Stimulated activated naive CD8-positive, alpha-beta T cell treated with anti-CD3 and anti-CD28 coated beads, Interleukin-15, Interleukin-2, amounts not matched to agents 100 ng/mL and 50 ng/mL, for 24 hours (primary cell): ENCODE measurements at regions not wholly inside any gene's neighbourhood (a gene's known extent, or its start where the extent isn't known, plus 50 kb on each side); places are given as distances from the start of the nearest gene placed in this dataset.
"Not testable (repeated sequence)": the region's sequence is repeated elsewhere in the genome, so short reads cannot be mapped to it uniquely, and the experiment has no call there.

Experiments
- H3K27ac Mint-ChIP-seq: one replicate; pipeline ENCODE4 v1.8.0; 2021; ENCODE audit warnings: mild to moderate bottlenecking, mixed read lengths
- H3K27me3 Mint-ChIP-seq: one replicate; pipeline ENCODE4 v1.8.0; 2021; ENCODE audit warnings: mixed read lengths
- H3K36me3 Mint-ChIP-seq: one replicate; pipeline ENCODE4 v1.8.0; 2021; ENCODE audit warnings: low read depth, mixed read lengths
- H3K4me1 Mint-ChIP-seq: one replicate; pipeline ENCODE4 v1.8.0; 2021; ENCODE audit warnings: low read depth, mixed read lengths
- H3K4me3 Mint-ChIP-seq: one replicate; pipeline ENCODE4 v1.8.0; 2021; ENCODE audit warnings: mild to moderate bottlenecking, mixed read lengths
- H3K9me3 Mint-ChIP-seq: one replicate; pipeline ENCODE4 v1.8.0; 2021; ENCODE audit warnings: mixed read lengths

DNA sequence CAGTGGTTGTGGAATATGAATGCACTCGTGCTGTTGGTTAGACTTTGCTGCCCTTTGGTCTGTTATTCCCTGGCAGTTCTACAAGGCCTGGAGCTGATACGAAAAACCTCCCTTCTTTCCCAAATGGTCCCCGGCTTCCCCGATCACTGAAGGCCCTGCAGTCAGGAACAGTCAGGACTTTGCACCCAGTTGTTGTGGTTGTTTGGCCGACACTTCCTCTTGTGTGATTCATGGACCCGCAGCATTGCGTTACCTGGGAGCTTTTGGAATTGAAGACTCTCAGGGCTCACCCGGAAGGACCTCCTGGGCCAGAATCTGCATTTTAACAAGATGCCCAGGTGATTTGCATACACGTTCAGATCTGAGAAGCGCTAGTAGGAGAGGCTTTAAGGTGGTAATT is 106.8 kb upstream of the ZNF195 start:
- H3K36me3 Mint-ChIP-seq, H3K27ac Mint-ChIP-seq, H3K4me1 Mint-ChIP-seq, H3K9me3 Mint-ChIP-seq, H3K4me3 Mint-ChIP-seq, H3K27me3 Mint-ChIP-seq: not testable (repeated sequence)

DNA sequence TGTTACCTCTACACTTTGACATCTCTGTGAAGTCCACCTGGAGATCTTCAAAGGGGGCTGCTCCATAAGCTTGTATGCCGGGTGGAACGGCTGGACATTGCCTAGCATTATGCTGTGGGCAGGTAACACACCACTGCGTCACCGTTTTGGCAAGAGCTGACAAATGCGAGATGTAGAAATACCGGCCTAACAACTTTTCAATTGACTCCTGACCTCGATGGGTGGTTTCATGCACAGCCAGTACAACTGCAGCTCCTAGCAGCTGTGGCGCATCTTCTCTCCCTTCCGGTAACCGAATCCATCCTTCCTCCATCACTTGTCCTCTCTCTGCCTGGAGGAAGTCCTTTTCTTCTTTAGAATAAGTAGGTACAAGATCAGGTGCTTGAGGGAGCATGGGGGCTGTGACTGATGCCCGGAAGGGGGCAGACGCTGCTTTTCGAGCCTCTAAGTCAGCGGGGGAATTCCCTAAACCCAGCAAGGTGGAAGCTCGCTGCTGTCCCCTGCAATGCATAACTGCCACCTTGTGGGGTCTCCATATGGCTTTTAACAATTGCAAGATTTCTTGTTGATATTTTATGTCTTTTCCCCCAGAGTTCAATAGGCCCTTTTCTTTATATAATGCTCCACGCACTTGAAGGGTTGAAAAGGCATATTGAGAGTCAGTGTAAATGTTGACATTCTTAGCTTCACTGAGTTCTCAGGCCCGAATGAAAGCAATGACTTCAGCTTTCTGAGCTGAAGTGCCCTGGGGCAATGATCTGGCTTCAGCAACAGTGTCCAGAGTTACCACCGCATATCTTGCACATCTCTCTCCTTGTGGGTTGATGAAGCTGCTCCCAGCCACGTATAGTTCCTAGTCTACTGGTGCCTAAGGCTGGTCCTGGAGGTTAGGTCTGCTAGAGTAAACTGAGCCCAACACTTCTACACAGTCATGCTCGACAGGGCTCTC is 98.3 kb upstream of the ZNF195 start:
- H3K27me3 Mint-ChIP-seq, H3K9me3 Mint-ChIP-seq, H3K4me3 Mint-ChIP-seq, H3K4me1 Mint-ChIP-seq, H3K27ac Mint-ChIP-seq, H3K36me3 Mint-ChIP-seq: not testable (repeated sequence)

DNA sequence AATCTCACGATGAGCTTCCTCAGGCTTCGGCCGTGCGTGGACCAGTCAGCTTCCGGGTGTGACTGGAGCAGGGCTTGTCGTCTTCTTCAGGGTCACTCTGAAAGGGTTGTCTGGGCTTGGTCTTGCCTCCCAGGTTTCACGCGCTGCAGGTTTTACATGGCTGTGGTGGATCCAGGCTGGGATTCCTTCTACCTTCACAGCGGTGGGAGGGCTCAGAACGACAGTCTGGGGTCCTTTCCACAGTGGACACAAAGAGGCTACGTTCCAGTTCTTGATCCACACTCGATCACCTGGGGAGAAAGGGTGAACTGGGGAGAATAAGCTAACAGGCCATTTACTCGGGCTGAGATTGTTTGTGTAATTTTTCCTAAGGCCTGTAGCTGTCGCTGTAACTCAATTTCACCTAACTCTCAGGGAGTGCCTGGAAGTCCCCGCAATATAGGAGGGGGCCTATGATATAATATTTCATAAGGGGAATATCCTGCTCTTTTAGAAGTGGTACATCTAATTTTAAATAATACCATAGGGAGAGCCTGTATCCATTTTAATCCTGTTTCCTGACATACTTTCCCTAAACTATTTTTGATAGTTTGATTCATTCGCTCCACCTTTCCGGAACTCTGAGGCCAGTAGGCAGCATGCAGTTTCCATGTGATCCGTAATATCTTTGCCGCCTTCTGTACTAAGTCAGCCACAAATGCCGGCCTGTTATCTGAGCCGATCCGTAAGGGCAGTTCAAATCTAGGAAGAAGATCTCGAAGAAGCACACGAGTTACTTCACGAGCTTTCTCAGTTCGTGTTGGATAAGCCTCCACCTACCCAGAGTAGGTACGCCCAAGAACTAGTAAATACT is 97.4 kb upstream of the ZNF195 start:
- H3K4me3 Mint-ChIP-seq, H3K36me3 Mint-ChIP-seq, H3K9me3 Mint-ChIP-seq, H3K4me1 Mint-ChIP-seq, H3K27ac Mint-ChIP-seq, H3K27me3 Mint-ChIP-seq: not testable (repeated sequence)

DNA sequence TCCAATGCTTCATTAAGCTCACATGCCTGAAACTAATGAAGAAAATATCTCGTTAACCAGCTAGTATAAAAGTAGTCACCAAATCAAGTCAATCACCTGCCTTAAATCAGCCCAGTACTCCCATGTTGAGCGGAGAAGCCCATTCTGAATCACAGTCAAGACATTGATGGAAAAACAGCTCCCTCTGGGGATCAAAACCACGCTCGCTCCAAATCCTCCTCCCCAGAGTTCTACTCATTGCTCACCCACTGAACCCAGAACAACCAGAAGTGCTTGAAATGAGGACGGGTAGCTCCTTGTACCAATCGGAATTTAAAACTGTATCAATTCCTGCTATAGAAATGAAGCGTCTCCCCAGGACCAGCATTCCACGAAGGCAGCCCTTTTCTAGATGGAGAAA is 90.0 kb upstream of the ZNF195 start:
- H3K9me3 Mint-ChIP-seq, result not testable (repeated sequence)

DNA sequence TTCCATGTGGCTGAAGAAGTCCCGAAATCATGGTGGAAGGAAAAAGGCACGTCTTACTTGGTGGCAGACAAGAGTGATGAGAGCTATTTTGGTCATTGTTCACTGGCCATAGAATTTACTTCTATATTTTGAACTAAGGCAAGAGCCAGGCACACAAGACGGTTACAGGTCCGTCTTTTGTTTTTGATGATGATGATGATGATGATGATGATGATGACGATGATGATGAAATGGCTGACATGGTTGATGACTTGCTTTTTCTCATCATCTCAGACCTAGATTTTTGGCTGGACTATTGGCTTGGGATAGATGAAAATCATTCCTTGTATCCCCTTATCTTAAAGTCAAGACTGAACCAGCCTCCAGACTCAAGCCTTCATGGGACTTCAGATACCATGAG is 88.7 kb upstream of the ZNF195 start:
- not testable (repeated sequence) for H3K36me3 Mint-ChIP-seq, H3K9me3 Mint-ChIP-seq, H3K4me3 Mint-ChIP-seq, H3K4me1 Mint-ChIP-seq, H3K27ac Mint-ChIP-seq
- H3K27me3 Mint-ChIP-seq, result peaks cover 11% of the 10 kb centered on the region

More for the DNA sequence above, 90.0 kb upstream of the ZNF195 start:
- not testable (repeated sequence) for H3K36me3 Mint-ChIP-seq, H3K27ac Mint-ChIP-seq, H3K4me1 Mint-ChIP-seq, H3K4me3 Mint-ChIP-seq
- H3K27me3 Mint-ChIP-seq, result peaks cover 11% of the 10 kb centered on the region

DNA sequence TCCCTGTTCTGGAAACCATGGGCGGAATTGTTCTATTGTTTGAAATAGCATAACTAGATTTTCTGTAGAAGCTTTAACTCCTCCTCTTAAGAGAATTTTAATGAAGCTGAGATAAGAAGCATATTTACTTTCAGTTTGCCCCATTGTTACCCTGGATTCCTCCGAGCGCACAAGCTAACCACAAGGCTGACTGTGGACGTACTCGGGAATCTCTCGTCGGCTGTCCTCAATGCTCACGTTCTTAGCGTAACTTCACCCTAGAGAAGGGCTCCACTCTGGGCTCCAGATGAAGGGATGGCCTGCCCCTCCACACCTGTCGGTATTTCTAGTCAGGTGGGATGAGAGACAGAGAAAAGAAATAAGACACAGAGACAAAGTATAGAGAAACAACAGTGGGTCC is 76.7 kb upstream of the ZNF195 start:
- H3K27ac Mint-ChIP-seq, H3K9me3 Mint-ChIP-seq, H3K4me1 Mint-ChIP-seq, H3K36me3 Mint-ChIP-seq: not testable (repeated sequence)
- Mint-ChIP-seq H3K4me3 (peak overlapping the region; percentile 4), H3K27me3 (peaks cover 13% of the 10 kb centered on the region)

DNA sequence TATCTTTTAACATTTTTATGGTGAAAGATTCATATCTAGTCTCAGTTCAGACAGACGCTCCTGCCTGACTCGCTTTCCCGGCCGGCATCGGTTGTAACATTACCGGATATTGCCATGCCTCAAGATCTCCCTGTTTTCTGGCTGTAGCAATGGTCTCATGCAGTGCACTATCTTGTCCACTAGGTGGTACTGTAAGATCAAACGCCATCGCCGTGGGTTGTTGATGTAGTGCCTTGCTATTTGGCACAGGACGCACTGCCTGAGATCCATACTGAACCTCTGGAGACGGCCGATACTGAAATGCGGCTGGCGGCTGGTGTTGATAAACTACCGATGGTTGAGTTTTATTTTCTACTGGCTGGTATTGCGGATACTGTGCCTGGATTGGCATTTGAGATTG is 75.9 kb upstream of the ZNF195 start:
- not testable (repeated sequence) for H3K27ac Mint-ChIP-seq, H3K4me3 Mint-ChIP-seq, H3K4me1 Mint-ChIP-seq, H3K36me3 Mint-ChIP-seq, H3K27me3 Mint-ChIP-seq, H3K9me3 Mint-ChIP-seq

DNA sequence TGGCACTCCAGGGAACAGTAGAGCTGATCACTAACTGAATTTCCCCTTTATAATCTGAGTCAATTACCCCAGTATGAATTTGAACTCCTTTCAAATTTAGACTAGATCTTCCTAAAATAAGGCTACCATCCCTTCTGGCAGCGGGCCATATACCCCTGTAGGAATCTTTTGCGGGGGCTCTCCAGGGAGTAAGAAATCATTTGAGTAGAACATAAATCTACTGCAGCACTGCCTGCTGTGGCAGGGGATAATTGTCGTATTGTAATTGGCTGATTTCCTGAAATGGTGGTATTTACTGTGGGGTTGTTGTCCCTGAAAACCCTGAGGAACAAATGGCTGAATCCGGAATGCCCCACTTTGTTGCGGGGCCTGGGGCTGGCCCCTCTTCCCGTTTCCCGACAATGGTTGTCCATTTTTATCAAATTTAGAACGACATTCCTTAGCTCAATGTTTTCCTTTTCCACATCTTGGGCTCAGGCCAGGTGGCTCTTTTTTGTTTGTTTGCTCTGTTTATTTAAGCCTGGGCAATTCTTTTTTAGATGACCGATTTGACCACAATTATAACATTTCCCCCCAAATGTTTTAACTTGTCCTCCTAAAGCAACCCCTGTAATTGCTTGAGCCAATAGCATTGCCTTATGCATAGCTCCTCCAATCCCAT is 74.8 kb upstream of the ZNF195 start:
- H3K27me3 Mint-ChIP-seq, H3K27ac Mint-ChIP-seq, H3K36me3 Mint-ChIP-seq, H3K9me3 Mint-ChIP-seq, H3K4me3 Mint-ChIP-seq, H3K4me1 Mint-ChIP-seq: not testable (repeated sequence)

DNA sequence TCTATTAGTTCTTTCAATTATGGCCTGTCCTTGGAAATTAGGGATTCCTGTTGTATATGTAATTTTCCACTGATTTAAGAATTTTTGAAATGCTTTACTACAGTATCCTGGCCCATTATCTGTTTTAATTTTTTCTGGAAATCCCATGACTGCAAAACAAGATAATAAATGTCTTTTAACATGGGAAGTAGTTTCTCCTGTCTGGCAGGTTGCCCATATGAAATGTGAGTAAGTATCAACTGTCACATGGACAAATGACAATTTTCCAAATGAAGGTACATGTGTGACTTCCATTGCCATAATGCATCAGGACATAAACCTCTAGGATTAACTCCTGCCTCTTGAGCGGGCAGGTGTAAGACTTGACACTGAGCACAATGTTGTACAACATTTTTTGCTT is 71.9 kb upstream of the ZNF195 start:
- not testable (repeated sequence) for H3K36me3 Mint-ChIP-seq, H3K9me3 Mint-ChIP-seq, H3K4me1 Mint-ChIP-seq, H3K27ac Mint-ChIP-seq, H3K4me3 Mint-ChIP-seq
- H3K27me3 Mint-ChIP-seq, result peaks cover 13% of the 10 kb centered on the region

DNA sequence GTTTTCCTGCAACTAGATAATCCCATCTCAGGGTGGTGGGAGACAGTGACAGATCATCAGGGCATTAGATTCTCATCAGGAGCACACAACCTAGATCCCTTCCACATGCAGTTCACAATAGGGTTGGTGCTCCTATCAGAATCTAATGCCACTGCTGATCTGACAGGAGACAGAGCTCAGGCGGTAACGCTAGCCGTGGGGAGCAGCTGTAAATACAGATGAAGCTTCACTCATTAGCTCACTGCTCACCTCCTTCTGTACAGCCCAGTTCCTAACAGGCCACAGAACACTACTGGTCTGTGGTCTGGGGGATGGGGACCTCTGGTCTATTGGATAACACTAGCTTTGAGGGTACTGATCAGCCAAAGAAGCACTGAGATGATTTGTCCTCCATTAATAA is 66.6 kb upstream of the ZNF195 start:
- H3K36me3 Mint-ChIP-seq, H3K9me3 Mint-ChIP-seq, H3K4me1 Mint-ChIP-seq, H3K4me3 Mint-ChIP-seq, H3K27ac Mint-ChIP-seq: not testable (repeated sequence)
- peaks cover 31% of the 10 kb centered on the region for H3K27me3 Mint-ChIP-seq

DNA sequence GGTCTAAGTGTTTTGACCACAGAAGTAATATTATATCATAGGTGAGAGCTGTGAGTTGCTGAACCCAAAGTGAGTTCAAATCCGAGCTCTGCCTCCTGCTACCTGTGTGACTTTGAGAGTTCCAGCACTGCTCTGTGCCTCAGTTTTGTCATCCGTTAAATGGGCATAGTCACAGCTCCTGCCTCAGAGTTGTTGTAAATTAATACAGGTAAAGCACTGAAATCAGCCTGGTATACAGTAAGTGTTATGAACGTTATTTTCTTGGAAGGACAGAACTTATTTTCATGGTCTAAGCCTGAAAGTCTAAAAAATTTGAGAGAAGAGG is 65.4 kb upstream of the ZNF195 start:
- not testable (repeated sequence) for H3K4me1 Mint-ChIP-seq, H3K4me3 Mint-ChIP-seq, H3K27ac Mint-ChIP-seq, H3K36me3 Mint-ChIP-seq, H3K9me3 Mint-ChIP-seq
- H3K27me3 Mint-ChIP-seq, result peaks cover 35% of the 10 kb centered on the region

DNA sequence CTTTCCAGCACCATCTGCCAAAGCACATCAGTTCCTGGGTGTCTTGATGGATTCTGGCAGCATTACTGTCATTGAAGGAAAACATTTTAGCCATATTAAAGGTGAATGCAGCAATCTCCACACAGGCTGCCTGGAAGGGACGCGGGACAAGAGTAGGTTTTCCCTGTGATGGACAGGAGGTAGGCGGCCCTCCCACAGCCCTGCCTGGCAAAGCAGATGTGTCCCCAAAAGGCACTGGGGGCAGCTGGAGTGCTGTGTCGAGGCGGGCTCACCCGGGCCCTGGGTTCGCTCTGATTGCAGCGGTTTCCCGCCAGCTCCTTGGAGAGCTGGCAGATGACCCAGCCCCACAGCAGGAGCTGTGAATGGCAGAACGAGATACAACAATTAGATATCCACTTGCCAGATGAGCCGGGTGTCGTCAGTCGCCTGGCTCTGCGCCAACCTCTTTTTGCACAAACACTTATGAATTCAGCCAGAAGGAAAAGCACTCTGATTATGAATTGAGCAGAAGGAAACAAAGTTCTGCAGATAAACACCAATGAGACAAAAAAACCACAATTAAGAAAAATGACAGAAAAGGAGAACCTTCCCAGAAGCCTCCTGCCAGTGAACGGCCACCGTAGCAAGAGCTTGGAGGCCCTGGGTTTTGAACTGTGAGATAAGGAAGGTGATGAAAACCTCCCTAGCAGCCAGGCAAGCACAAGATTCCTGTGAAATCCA is 64.9 kb upstream of the ZNF195 start:
- not testable (repeated sequence) for H3K4me3 Mint-ChIP-seq, H3K36me3 Mint-ChIP-seq, H3K9me3 Mint-ChIP-seq, H3K27ac Mint-ChIP-seq, H3K4me1 Mint-ChIP-seq
- peaks cover 35% of the 10 kb centered on the region for H3K27me3 Mint-ChIP-seq

DNA sequence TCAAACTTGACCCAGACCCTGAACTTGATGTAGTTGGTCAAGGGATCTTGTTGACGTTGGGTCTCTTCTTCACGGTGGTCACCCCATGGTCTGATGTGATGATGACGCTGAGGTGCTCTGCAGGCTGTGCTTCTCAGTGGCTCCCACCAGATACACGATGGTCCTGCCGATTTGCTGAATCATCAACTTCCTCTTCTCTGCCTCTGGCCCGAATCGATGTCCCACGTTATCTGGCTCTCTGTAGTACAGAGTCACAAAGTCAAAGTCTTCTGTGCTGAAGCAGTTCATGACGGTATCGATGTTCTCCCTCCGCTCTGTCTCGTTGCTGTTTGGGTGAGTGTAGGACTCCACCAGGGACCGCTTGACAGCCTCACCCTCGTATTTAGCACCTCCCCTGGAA is 58.5 kb upstream of the ZNF195 start:
- H3K4me1 Mint-ChIP-seq, H3K4me3 Mint-ChIP-seq, H3K27ac Mint-ChIP-seq, H3K36me3 Mint-ChIP-seq, H3K9me3 Mint-ChIP-seq: not testable (repeated sequence)
- H3K27me3 Mint-ChIP-seq, result peaks cover 15% of the 10 kb centered on the region

DNA sequence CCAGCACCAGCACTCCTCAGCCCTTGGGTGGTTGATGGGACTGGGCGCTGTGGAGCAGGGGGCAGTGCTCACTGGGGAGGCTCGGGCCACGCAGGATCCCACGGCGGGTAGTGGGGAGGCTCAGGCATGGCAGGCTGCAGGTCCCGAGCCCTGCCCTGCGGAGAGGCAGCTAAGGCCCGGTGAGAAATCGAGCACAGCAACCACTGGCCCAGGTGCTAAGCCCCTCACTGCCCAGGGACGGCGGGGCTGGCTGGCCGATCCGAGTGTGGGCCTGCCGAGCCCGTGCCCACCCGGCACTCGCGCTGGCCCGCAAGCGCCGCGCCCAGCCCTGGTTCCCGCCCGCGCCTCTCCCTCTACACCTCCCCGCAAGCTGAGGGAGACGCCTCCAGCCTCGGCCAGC is 56.0 kb upstream of the ZNF195 start:
- Mint-ChIP-seq H3K36me3 (no peaks in the 10 kb centered on the region), H3K9me3 (no peaks in the 10 kb centered on the region), H3K4me3 (no peak overlapping the region), H3K27me3 (peaks cover 11% of the 10 kb centered on the region), H3K4me1 (no peaks in the 10 kb centered on the region), H3K27ac (no peak overlapping the region)

DNA sequence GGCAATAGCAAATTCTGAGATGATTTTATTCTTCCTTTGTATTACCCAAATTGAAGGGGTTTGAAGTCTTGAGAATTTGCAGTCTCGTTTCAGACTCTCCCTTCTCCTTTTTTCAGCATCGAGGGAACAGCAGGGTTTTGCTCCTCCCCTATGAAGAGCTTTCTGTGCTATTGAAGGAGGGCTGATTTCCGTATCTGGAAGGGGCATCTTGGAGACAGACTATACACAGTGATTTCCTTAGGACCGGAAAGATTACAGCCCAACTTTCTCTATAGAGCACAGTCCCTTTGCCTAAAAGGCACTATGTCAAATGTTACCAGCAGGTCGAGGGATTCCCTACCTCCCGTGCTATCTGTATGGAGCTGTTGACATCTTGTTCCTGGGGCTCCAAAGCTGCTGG is 50.2 kb upstream of the ZNF195 start:
- H3K9me3 Mint-ChIP-seq, H3K4me1 Mint-ChIP-seq, H3K36me3 Mint-ChIP-seq, H3K4me3 Mint-ChIP-seq, H3K27ac Mint-ChIP-seq: not testable (repeated sequence)
- peaks cover 23% of the 10 kb centered on the region for H3K27me3 Mint-ChIP-seq
